ENCODE measurements at regions not wholly inside any gene's neighbourhood (a gene's known extent, or its start where the extent isn't known, plus 50 kb on each side); places are given as distances from the start of the nearest gene placed in this dataset.

GRCh38 chr9:129377931-129378661 lies 200.0 kb upstream of the IER5L start:
- CTCF ChIA-PET: no interaction called here
- ATAC-seq: no peak
- POLR2A ChIA-PET: no interaction called here
- H3K4me3 Mint-ChIP-seq: no peak overlapping the region
- H3K36me3 Mint-ChIP-seq (ENCODE audit: low read depth): no peaks in the 10 kb centered on the region
- DNase-seq: no peak
- no peaks in the 10 kb centered on the region for H3K4me1 Mint-ChIP-seq
- no peaks in the 10 kb centered on the region for H3K27me3 Mint-ChIP-seq
- H3K27ac Mint-ChIP-seq: no peak overlapping the region
- no peaks in the 10 kb centered on the region for H3K9me3 Mint-ChIP-seq (ENCODE audit: low read depth)
- intact Hi-C loops (cut with DNase I, micrococcal nuclease): no loop called here

GRCh38 chr9:129377181-129377580 lies 199.1 kb upstream of the IER5L start:
- H3K27ac Mint-ChIP-seq: no peak overlapping the region
- no peaks in the 10 kb centered on the region for H3K4me1 Mint-ChIP-seq
- H3K36me3 Mint-ChIP-seq (ENCODE audit: low read depth): no peaks in the 10 kb centered on the region
- ChIA-PET POLR2A (no interaction called here), CTCF (interaction anchor here (0.8 to 1.0 kb wide), 2 partner anchors 134 to 189 kb away, joined by 3 read pairs; no protein-coding TSS in a partner anchor)
- ATAC-seq (no peak), DNase-seq (no peak)
- H3K4me3 Mint-ChIP-seq: no peak overlapping the region
- H3K27me3 Mint-ChIP-seq: no peaks in the 10 kb centered on the region
- no peaks in the 10 kb centered on the region for H3K9me3 Mint-ChIP-seq (ENCODE audit: low read depth)
- intact Hi-C loops (cut with DNase I, micrococcal nuclease): no loop called here

- no peaks in the 10 kb centered on the region for H3K27me3 Mint-ChIP-seq
- no peaks in the 10 kb centered on the region for H3K9me3 Mint-ChIP-seq (ENCODE audit: low read depth)
- intact Hi-C loops (cut with DNase I, micrococcal nuclease): no loop called here
- H3K36me3 Mint-ChIP-seq (ENCODE audit: low read depth): no peaks in the 10 kb centered on the region
- no peak for ATAC-seq
- no peak overlapping the region for H3K4me3 Mint-ChIP-seq
- H3K4me1 Mint-ChIP-seq: no peaks in the 10 kb centered on the region
- no peak overlapping the region for H3K27ac Mint-ChIP-seq
- DNase-seq: no peak
- POLR2A ChIA-PET: no interaction called here
- CTCF ChIA-PET: interaction anchor here (0.6 to 0.7 kb wide), 2 partner anchors 26 to 237 kb away, joined by 3 read pairs; no protein-coding TSS in a partner anchor
These were observed 197.8 kb upstream of the IER5L start for GRCh38 chr9:129375845-129376244.

- ChIA-PET POLR2A (no interaction called here), CTCF (interaction anchor here (0.6 to 0.7 kb wide), 3 partner anchors 32 to 1223 kb away, joined by 3 to 4 read pairs (median 3); no protein-coding TSS in a partner anchor)
- DNase-seq: no peak
- H3K27me3 Mint-ChIP-seq: no peaks in the 10 kb centered on the region
- H3K4me3 Mint-ChIP-seq: no peak overlapping the region
- ATAC-seq: no peak
- no peaks in the 10 kb centered on the region for H3K36me3 Mint-ChIP-seq (ENCODE audit: low read depth)
- intact Hi-C loops (cut with DNase I, micrococcal nuclease): no loop called here
- no peak overlapping the region for H3K27ac Mint-ChIP-seq
- no peaks in the 10 kb centered on the region for H3K4me1 Mint-ChIP-seq
- no peaks in the 10 kb centered on the region for H3K9me3 Mint-ChIP-seq (ENCODE audit: low read depth)
These were observed 196.6 kb upstream of the IER5L start for GRCh38 chr9:129374651-129375050.

GRCh38 chr9:129374231-129374630 lies 196.2 kb upstream of the IER5L start:
- H3K27ac Mint-ChIP-seq: no peak overlapping the region
- CTCF ChIA-PET: interaction anchor here (0.6 to 0.7 kb wide), 3 partner anchors 31 to 1223 kb away, joined by 3 to 4 read pairs (median 3); no protein-coding TSS in a partner anchor
- DNase-seq (no peak), ATAC-seq (no peak)
- H3K9me3 Mint-ChIP-seq (ENCODE audit: low read depth): no peaks in the 10 kb centered on the region
- no peak overlapping the region for H3K4me3 Mint-ChIP-seq
- no peaks in the 10 kb centered on the region for H3K4me1 Mint-ChIP-seq
- no peaks in the 10 kb centered on the region for H3K36me3 Mint-ChIP-seq (ENCODE audit: low read depth)
- H3K27me3 Mint-ChIP-seq: no peaks in the 10 kb centered on the region
- intact Hi-C loops (cut with DNase I, micrococcal nuclease): no loop called here
- POLR2A ChIA-PET: no interaction called here

GRCh38 chr9:129373361-129373760 lies 195.3 kb upstream of the IER5L start:
- intact Hi-C loops (cut with DNase I, micrococcal nuclease): no loop called here
- Mint-ChIP-seq H3K4me1 (no peaks in the 10 kb centered on the region), H3K36me3 (ENCODE audit: low read depth) (no peaks in the 10 kb centered on the region), H3K9me3 (ENCODE audit: low read depth) (peaks cover 4% of the 10 kb centered on the region), H3K27me3 (no peaks in the 10 kb centered on the region), H3K27ac (no peak overlapping the region), H3K4me3 (no peak overlapping the region)
- ChIA-PET POLR2A (no interaction called here), CTCF (interaction anchor here (0.6 kb wide), 1 partner anchor 98 kb away, joined by 3 read pairs; no protein-coding TSS in a partner anchor)
- ATAC-seq: no peak
- no peak for DNase-seq

- intact Hi-C loops (cut with DNase I, micrococcal nuclease): no loop called here
- ATAC-seq (no peak), DNase-seq (no peak)
- Mint-ChIP-seq H3K36me3 (ENCODE audit: low read depth) (no peaks in the 10 kb centered on the region), H3K27me3 (no peaks in the 10 kb centered on the region), H3K4me1 (no peaks in the 10 kb centered on the region), H3K4me3 (no peak overlapping the region), H3K27ac (no peak overlapping the region), H3K9me3 (ENCODE audit: low read depth) (peaks cover 4% of the 10 kb centered on the region)
- ChIA-PET POLR2A (no interaction called here), CTCF (interaction anchor here (0.6 to 1.5 kb wide), 4 partner anchors 11 to 353 kb away, joined by 3 to 4 read pairs (median 3); no protein-coding TSS in a partner anchor)
These were observed 192.7 kb upstream of the IER5L start for GRCh38 chr9:129370770-129371169.

- H3K36me3 Mint-ChIP-seq (ENCODE audit: low read depth): no peaks in the 10 kb centered on the region
- POLR2A ChIA-PET: no interaction called here
- no peak overlapping the region for H3K27ac Mint-ChIP-seq
- intact Hi-C loops (cut with DNase I, micrococcal nuclease): no loop called here
- ATAC-seq (no peak), DNase-seq (no peak)
- no peaks in the 10 kb centered on the region for H3K4me1 Mint-ChIP-seq
- H3K9me3 Mint-ChIP-seq (ENCODE audit: low read depth): peaks cover 4% of the 10 kb centered on the region
- H3K4me3 Mint-ChIP-seq: no peak overlapping the region
- H3K27me3 Mint-ChIP-seq: no peaks in the 10 kb centered on the region
- CTCF ChIA-PET: no interaction called here
These were observed 190.4 kb upstream of the IER5L start for GRCh38 chr9:129368444-129368978.

GRCh38 chr9:129367287-129367686 lies 189.2 kb upstream of the IER5L start:
- Mint-ChIP-seq H3K36me3 (ENCODE audit: low read depth) (no peaks in the 10 kb centered on the region), H3K4me3 (no peak overlapping the region), H3K4me1 (no peaks in the 10 kb centered on the region), H3K27ac (no peak overlapping the region), H3K9me3 (ENCODE audit: low read depth) (peaks cover 4% of the 10 kb centered on the region), H3K27me3 (no peaks in the 10 kb centered on the region)
- no peak for DNase-seq
- CTCF ChIA-PET: interaction anchor here (0.5 kb wide), 1 partner anchor 8 kb away, joined by 3 read pairs; no protein-coding TSS in a partner anchor
- ATAC-seq: no peak
- POLR2A ChIA-PET: no interaction called here
- intact Hi-C loops (cut with DNase I, micrococcal nuclease): no loop called here

- Mint-ChIP-seq H3K9me3 (ENCODE audit: low read depth) (peaks cover 4% of the 10 kb centered on the region), H3K4me3 (no peak overlapping the region), H3K27me3 (no peaks in the 10 kb centered on the region), H3K27ac (no peak overlapping the region), H3K36me3 (ENCODE audit: low read depth) (no peaks in the 10 kb centered on the region), H3K4me1 (no peaks in the 10 kb centered on the region)
- DNase-seq (no peak), ATAC-seq (no peak)
- ChIA-PET CTCF (interaction anchor here (0.7 kb wide), 1 partner anchor 222 kb away, joined by 4 read pairs; no protein-coding TSS in a partner anchor), POLR2A (no interaction called here)
- intact Hi-C loops (cut with DNase I, micrococcal nuclease): no loop called here
These were observed 187.1 kb upstream of the IER5L start for GRCh38 chr9:129365196-129365595.

- Mint-ChIP-seq H3K9me3 (ENCODE audit: low read depth) (no peaks in the 10 kb centered on the region), H3K27me3 (no peaks in the 10 kb centered on the region), H3K36me3 (ENCODE audit: low read depth) (no peaks in the 10 kb centered on the region), H3K27ac (no peak overlapping the region), H3K4me3 (no peak overlapping the region), H3K4me1 (no peaks in the 10 kb centered on the region)
- ATAC-seq (no peak), DNase-seq (no peak)
- intact Hi-C loops (cut with DNase I, micrococcal nuclease): no loop called here
- CTCF ChIA-PET: interaction anchor here (0.6 kb wide), 1 partner anchor 1288 kb away, joined by 3 read pairs; no protein-coding TSS in a partner anchor
- POLR2A ChIA-PET: interaction anchor here (0.7 kb wide), 1 partner anchor 171 kb away, joined by 7 read pairs; no protein-coding TSS in a partner anchor
These were observed 185.3 kb upstream of the IER5L start for GRCh38 chr9:129363216-129363873.
